Renal cortical epithelial cell (primary cell): ENCODE measurements at regions not wholly inside any gene's neighbourhood (a gene's known extent, or its start where the extent isn't known, plus 50 kb on each side); places are given as distances from the start of the nearest gene placed in this dataset.

ENCODE experiments used
- DNase-seq: peaks from one replicate; pipeline ENCODE4 v3.0.0-alpha.2; 2011; ENCODE audit warnings: low read depth

DNA sequence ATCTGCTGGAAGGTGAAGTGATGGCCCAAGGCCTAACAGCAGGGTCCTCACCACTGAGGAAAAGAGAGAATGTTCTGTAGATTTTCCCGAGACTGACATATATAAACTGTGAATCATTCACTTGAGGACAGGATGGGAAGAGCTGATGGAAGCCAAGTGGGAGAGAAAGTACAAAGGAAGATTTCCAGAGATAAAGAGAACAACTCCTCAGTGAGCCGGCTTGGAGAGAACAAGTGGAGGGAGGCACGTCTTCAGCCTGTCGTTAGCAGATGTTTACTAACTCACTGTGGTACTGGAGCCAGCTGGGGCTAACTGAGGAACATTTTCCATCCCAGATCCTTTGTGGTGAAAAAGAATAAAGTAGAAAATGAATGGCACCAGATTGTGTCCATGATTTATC, 552.9 kb upstream of the TNP1 start:
- DNase-seq, result no peak

DNA sequence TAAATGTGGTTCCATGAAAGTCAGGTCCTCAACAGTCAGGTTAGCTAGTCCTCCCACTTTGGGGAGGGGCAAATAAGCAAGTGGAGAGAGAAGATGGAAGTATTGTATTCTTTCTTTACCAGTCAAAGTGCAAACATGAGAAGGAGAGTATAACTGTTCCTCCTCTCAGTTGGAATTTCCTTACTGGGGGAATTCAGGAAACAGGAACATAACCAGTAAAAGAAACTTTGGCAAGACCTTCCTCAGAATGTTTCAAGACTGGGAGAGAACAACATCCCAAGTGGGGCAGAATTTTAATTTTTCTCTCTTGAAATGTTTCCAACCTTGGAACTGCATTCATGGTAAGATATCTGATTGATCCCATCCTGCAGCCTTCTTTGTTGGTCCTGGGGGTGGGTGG, 552.4 kb upstream of the TNP1 start:
- DNase-seq, result no peak

DNA sequence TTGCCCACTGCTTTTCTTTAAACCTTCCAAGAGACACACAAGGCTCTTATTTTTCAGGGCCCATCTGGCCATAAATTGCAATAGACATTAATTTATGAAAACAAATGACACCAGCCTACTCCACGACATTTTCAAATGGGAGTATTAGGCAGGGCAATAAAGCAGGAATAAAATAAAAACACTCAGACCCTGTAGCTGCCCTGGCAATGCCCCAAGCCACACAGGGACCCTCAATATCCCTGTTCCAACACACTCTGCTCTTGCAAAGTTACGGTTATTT, 550.8 kb upstream of the TNP1 start:
- no peak for DNase-seq

DNA sequence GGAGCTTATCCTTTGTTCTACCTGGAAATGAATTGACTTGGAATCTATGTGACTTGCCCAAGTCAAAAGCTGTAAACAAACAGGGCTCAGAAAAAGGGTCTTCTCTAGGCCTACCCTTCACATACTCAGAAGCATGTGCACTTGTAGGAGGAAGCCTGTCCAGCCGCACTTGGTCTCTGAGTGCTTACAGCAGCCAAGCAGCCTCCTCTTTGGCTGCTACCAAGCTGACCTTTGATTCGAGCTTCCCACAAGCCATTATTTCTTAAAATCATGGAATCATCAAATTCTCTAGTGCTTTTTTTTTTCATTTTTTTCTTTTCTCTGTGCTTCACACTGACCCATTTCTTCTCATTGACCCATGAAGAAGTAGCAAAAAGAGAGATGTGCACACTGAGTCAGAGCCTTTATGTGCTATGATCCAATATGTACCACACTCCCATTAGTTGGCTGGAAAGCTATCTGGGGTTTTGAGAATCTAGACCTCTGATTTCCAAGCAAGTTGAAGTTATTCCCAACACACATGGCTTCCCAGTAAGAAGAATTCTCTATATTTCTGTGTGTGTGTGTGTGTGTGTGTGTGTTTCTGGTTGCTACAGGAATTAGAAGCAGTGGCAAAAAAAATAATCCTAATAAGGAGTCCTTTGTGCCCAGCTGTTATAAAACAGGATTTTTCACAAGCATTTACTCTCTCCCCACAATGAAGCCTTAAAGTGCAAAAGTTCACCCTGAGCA, 550.3 kb upstream of the TNP1 start:
- DNase-seq, result peak; percentile 33

DNA sequence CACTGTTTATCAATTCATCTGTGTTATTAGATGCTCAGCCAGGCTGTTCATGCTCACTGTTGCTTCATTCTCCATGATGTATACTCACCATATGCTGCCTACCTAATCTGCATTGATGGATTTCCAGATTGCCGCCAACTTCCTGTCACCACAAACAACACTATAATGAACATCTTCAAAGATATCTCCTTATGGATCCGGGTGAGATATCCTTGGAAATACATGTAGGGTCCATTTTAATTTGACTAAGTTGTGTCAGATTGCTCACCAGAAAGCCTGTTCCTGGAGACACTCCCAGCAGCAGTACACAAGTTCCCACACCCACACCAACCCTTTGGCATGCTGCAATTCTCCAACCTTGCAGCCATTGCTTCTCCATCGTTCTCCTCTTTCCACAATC, 547.5 kb upstream of the TNP1 start:
- no peak for DNase-seq

DNA sequence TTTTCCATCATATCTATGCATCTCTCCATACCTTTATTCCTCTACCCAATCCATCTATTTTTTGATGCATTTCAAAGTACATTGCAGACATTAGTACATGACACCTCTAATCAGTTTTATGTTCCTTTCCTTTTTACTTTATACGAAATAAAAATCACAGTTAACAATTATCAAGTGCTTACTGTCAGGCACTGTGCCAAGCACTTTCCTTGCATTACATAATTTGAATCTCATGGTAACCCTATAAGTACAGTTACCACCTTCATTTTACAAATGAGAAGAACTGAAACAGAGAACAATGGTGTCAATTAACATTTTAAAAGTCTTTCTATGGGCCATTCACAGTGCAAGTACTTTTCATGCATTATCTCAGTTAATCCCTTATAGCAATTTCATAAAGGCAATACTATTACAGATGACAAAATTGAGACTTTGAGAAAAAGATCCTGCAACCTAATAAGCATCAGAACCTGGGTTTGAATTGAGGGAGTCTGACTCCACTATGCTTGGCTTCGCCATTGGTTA, 544.4 kb upstream of the TNP1 start:
- DNase-seq, result no peak

DNA sequence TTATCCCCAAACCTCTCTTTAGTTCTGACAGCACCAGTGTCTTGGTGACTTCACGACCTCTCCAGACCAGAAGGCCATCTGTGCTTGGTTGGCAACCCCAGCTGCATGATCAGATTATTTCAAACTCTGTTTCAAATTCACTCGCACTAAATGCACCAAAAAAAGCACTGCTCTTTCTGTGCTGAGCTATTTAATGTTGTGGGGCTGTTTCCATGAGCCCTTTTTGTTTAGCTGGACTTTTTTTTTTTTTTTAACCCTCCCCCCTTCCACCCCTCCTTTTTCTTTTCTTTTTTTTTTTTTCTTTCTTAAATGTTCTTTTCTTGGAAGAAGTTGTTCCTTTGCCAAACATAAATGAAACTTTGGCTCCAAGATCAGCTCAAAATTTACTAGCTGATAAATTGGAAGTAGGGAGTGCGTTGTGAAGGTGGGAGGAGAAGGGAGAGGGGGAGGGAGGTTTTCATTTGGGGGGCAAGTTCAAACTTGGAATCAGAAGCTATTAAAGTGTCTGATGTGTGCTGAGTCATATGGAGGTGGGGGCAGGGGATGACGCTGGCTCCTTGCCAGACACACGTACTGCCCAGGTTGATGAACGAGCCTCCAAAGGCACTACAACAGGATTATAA, 543.0 kb upstream of the TNP1 start:
- DNase-seq, result peak; percentile 46

DNA sequence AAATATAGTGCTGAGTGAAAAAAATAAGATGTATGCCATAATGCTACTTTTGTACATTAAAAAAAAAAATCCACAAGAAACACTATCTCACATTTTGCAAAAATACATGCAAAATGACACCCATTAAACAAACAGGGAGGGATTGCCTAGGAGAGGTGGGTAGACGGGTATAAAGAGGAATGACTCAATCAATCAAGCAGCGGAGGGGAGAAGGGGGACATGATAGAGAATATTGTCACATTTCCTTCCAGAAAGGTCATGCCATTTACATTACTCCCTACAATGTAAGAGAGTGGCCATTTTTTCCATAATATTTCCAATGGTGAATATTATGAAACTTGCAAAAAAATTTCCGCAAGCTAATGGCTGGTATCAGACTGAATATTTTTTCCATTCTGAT, 542.3 kb upstream of the TNP1 start:
- no peak for DNase-seq

DNA sequence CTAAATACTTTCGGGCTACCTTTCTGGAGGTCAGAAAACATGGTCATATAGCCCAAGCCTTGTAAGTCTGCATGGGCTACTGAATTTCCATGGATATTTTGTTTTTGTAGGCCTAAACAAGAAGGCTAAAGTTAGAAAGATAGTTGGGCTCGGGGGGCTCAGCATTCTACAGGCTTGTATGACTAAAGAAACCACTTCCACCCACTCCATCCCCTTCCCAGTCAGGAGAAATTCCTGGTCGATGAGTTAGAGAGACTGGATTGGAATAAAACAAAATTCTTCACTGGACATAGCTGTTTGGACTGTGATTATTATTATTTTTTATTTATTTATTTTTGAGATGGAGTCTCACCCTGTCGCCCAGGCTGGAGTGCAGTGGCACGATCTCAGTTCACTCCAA, 539.4 kb upstream of the TNP1 start:
- peak; percentile 44 for DNase-seq

DNA sequence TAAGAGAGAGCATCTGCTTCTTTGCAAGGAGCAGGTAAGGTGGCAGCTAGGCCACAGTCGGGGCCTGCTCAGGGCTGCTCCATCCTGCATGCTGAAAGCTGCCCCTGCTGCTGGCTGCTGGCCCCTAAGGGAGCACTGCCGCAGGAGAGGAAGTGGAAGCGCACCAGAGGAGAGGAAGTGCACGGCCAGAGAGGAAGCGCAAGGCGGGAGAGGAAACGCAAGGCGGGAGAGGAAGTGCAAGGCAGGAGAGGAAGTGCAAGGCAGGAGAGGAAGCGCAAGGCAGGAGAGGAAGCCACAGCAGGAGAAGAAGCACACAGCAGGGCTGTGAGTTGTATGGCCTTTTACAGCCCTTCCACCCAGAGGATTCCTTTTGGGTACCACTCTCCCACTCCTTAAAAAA, 539.0 kb upstream of the TNP1 start:
- DNase-seq, result no peak

DNA sequence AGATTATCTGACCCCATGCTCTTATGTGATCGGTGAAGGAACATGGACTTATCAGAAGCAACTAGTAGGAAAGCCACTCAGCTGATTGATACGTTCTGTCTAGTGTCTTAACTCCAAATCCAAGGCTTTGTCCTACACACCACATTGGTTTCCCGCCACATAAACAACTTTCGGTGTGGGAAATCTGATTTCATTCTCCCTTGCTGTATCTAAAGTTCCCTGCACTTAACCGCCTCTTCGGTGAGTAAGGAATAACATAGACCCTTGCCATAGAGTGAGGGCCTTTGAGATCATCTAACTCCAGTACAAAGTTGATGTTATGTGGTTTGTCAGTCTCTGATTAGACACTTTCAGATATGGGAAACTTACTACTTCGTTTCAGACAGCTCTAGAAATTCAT, 538.2 kb upstream of the TNP1 start:
- DNase-seq, result no peak

DNA sequence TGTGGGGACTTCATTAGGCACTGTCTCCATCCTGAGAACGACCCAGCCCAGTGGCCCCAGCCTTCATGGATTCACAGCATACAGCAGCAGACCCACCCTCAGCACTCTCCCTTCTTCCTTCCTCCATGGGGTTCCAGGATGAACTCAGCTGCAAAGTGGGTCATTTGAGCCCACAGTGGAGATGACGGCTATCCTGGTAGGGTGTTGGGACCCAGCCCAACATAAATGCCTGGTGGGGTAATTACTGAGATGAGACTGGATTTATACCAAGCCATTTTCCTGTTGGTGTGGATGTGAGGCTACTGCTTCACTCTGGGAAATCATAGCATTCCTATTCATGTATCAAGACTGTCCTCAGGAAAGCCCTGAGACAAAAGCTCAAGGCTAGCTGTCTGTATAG, 536.7 kb upstream of the TNP1 start:
- no peak for DNase-seq

DNA sequence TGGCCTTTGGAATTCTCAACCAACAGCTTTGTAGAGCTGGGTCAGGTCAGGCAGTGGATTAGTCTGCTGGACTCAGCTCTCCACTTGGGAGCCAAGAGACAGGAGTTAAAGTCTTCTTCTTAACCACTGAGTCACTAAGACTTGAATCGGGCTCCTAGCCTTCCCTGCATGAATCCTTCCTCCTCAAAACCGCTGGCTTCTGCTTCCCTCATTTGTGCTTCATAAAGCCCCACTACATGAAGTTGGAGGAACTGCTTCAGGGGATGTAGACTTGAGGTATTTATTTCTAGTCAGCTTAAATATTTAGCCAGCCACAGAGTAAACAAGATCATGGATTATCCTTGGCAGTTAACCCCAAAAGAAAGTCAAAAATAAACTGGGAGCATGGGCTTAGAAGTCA, 536.3 kb upstream of the TNP1 start:
- peak; percentile 66 for DNase-seq

DNA sequence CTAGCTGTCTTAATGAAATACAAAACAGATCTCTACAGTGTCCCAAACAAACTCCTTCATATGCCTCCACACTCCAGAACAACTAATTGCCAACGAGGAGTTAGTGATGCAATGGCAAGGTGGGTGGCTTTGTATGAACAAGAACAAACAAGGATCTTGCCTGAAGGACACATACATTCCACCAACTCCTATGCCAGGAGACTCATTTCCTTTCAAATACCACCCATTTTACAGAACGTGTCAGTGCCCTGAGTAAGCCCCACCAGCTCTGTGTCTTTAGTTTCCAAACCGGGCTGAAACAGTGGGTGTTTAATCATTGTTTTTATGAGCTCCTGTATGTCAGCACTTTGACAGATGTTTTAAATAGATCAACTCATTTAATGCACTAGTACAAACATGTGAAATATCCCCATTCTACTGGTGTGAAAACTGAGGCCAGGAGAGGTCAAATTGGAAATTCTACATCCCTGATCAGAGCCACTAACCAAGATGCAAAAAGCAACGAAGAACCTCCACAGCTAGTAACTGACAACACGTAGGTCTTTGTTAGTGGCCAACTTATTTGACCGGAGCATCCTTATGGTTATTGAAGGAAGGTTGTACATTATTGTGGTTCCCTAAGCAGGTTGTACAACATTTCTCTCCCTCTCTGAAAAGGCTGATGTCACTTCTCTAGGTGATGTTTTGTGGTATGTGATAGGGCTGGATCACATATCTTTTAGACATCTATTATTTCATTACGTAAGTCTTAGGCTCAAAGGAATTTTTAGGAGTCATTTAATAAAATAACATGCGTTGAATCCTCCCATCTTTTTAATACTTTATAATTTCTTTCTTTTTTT, 534.9 kb upstream of the TNP1 start:
- DNase-seq, result peak; percentile 33

DNA sequence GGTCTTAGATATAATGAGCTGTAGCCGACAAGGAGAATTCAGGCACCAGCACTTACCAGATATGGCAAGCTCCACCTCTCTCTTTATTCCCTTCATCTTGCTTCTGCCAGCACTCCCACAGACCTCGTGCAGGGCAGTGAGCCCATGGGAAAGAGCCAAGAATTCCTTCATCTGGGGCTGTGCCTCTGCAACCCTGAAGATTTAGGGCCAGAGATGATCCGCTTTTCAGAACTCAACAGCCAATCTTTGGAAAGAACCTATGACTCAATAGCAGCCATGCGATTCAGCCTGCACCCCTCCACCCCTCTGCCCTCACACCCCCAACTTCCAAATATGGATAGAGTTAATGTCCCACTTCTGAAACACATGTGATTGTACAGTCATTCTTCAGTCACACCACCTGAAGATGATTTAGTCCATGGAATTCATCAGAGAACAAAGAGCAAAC, 533.7 kb upstream of the TNP1 start:
- peak; percentile 89 for DNase-seq

DNA sequence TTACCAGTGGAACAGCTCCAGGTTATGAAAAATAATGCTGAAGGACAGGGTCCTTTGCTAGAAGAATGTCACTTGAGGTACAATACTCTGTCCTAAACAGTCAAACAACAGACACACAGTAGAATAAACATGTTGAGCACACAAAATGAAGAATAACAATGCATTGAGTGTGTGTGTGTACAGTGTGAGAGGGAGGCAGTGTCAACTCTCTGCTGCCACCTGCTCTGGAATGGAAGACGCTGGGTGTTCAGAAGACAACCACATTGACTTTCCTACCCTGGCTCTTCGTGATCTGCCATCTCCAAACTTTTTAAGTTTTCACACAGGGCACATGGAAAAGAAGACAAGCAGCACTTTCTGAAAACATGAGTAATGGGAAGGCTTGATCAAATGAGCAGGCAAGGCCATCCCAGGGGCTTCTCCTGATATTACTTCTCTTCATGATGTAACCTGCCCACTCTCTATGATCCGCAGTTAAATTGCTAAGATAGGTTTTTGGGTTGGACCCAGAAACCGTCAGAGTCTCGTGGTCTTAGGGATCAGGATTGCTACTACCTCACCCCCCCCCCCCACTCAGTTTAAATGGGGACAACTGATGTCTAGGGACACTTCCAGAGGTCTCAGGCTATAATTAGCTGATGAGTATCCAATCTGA, 533.2 kb upstream of the TNP1 start:
- DNase-seq, result no peak

DNA sequence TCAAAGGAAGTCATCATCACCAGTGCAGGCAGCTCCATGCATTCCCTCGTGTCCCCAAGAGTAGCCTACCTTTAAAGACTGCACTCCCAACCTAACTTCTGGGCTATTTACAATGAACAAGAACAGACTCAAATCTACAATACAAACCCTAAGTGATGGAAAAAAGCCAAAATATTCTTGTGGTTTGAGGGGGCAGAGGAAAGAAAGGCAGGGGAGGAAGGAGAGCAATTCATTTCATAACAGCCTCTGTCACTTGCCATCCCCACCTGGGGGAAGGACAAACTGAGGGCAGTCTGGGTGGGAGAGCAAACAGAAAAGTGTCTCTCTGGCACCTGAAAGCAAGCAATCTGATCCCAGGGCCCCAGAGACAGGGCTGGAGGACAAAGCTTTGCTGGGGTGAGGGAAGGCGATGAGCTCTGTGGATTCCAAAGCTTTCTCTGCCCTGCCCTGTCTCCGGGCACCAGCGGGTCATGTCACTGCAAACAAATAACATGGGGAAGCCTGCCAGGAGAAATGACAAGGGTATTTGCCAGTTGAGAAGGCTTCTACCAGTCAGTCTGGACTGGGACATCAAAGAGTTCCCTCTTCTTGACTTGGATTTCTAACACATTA, 528.0 kb upstream of the TNP1 start:
- peak; percentile 25 for DNase-seq

DNA sequence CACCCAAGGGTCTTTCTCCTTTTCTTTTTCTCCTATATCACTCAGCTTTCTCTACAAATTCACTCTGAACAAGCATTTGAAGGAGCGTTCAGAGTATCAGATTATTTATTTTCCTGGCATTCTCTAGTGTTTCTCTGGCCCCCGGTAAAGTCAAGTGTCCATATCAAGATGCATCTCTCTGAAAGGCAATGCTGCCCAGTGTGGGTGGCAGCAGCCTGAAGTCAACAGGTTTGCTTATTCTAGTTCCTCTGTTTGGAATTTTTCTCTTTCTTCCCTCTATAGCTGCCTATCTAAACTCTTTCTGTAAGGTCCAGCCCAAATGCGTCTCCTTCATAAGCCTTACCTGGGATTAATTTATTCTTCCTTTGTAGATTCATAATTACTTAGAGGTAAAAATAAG, 526.2 kb upstream of the TNP1 start:
- no peak for DNase-seq

DNA sequence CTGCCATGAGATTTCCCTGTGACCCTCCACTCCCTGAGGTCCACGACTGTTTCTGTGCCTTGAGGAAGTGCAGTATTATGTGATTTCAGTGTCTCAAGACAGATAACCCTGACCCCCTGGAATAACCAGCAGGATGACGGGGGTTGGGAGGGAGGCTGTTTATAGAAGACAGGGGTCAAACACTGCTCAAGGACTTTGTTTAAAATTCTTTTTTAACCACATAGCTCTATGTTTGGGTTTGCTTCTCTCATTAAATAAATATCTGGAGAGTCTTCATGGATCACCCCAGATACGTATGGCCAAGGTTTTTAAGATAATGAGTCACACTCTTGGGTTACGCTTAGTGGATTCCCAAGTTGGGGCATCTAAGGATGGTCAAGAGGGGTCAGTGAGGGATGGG, 523.8 kb upstream of the TNP1 start:
- no peak for DNase-seq

DNA sequence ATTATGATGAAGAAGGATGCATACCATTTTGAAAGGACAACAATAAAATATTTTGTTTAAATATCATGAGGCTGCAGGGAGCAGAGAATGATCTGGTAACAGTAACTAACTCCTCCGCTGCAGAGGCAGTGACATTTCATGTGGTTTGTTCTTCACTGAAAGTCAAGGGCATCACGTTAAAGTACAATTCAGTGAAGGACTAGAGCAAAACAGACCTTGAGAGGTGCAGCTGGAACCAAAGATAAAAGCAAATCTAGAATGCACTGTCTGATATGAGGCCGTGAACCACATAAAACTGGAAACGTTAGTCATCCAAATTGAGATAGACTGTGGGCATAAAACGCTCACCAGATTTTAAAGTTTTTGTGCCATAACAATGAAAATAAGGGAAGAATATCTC, 522.9 kb upstream of the TNP1 start:
- no peak for DNase-seq

DNA sequence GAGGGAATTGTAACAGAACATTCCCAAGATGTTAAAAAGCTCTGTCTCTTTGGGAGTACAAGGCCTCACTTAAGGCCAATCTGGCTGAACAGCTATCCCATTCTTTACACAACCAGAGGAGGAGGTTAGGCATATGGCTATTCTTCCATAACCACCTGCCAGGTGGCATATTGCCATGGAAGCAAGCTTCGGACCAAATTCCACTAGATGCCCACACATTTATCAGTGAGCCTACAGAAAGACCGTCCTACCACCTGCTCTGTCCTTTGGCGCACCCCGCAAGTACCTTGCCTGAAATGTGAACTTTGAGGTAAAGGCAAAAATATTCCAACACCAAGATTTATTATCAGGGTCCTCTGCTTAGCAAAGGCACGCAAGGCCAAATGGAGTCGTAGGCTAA, 519.9 kb upstream of the TNP1 start:
- DNase-seq, result no peak

DNA sequence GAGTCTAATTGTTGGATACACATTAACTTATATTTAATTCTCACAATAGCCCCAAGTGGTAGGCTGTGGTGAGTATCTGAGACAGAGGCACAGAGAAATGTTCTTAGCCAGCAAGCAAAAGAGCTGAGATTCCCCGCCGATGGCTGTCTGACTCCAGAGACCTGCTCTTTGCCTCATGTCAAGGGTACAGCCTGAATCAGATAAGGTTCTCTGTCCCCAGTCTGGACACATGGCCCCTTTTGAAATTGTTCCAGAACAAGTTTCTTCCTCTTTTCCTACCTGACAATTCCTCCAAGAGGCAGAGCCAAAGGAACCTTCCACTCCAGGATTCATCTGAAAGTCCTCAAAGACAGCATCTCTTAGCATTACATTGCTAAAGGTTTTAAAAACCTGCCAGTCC, 512.9 kb upstream of the TNP1 start:
- DNase-seq, result no peak
